ENCODE measurements at regions not wholly inside any gene's neighbourhood (a gene's known extent, or its start where the extent isn't known, plus 50 kb on each side); places are given as distances from the start of the nearest gene placed in this dataset.

- H3K18ac ChIP-seq (ENCODE audit: low read length), result no peak overlapping the region
- no peak overlapping the region for H2BK120ac ChIP-seq (ENCODE audit: insufficient read depth, low read length, poor library complexity)
- H3K9me3 ChIP-seq (ENCODE audit: insufficient read depth, low read depth, low read length), result no peaks in the 10 kb centered on the region
- no CpG with 5 or more reads among the region's 4 CpGs for WGBS (ENCODE audit: extremely low coverage, insufficient coverage, insufficient read length)
- DNase-seq, result no peak
- H3K9ac ChIP-seq (ENCODE audit: low read length), result no peak overlapping the region
- H2AK5ac ChIP-seq (ENCODE audit: low read length), result no peak overlapping the region
- H2AFZ ChIP-seq (ENCODE audit: insufficient read depth, low read length, poor library complexity), result no peak overlapping the region
- H2BK12ac ChIP-seq (ENCODE audit: low read length), result no peak overlapping the region
- H4K12ac ChIP-seq (ENCODE audit: low read depth, low read length), result no peak overlapping the region
- no peak overlapping the region for H3K4me2 ChIP-seq (ENCODE audit: low read length)
- no peaks in the 10 kb centered on the region for H3K4me1 ChIP-seq (ENCODE audit: control insufficient read depth in 1 of 2, insufficient read depth in 2 of 2, low read length in 2 of 2)
- no peaks in the 10 kb centered on the region for H3K79me1 ChIP-seq (ENCODE audit: low read length)
- H3K4ac ChIP-seq (ENCODE audit: low read depth, low read length), result no peak overlapping the region
- H3K79me2 ChIP-seq (ENCODE audit: control insufficient read depth, insufficient read depth, low read length, poor library complexity), result no peaks in the 10 kb centered on the region
- no peak overlapping the region for H3K23ac ChIP-seq (ENCODE audit: low read length)
- no peak overlapping the region for H2BK5ac ChIP-seq (ENCODE audit: low read depth, low read length, poor library complexity)
- no peak overlapping the region for H3K4me3 ChIP-seq (ENCODE audit: low read depth, low read length)
- no peak overlapping the region for H3K27ac ChIP-seq (ENCODE audit: low read depth, low read length)
- no peak overlapping the region for H4K8ac ChIP-seq (ENCODE audit: low read depth, low read length)
- H3K14ac ChIP-seq (ENCODE audit: low read length), result no peak overlapping the region
- no peaks in the 10 kb centered on the region for H3K36me3 ChIP-seq (ENCODE audit: control insufficient read depth in 1 of 2, insufficient read depth in 2 of 2, low read length in 2 of 2)
- H4K91ac ChIP-seq (ENCODE audit: low read depth, low read length), result no peak overlapping the region
- no peaks in the 10 kb centered on the region for H3K27me3 ChIP-seq (ENCODE audit: insufficient read depth, low read length)
Observed at GRCh38 chr6:9101920-9102319, 666.6 kb upstream of the SLC35B3 start.

- Histone ChIP-seq H4K91ac (ENCODE audit: low read depth, low read length) (no peak overlapping the region), H3K9me3 (ENCODE audit: insufficient read depth, low read depth, low read length) (no peaks in the 10 kb centered on the region), H2BK12ac (ENCODE audit: low read length) (no peak overlapping the region), H2BK5ac (ENCODE audit: low read depth, low read length, poor library complexity) (no peak overlapping the region), H3K9ac (ENCODE audit: low read length) (no peak overlapping the region), H4K8ac (ENCODE audit: low read depth, low read length) (no peak overlapping the region), H3K27me3 (ENCODE audit: insufficient read depth, low read length) (no peaks in the 10 kb centered on the region), H3K4me3 (ENCODE audit: low read depth, low read length) (no peak overlapping the region), H3K4ac (ENCODE audit: low read depth, low read length) (no peak overlapping the region), H4K12ac (ENCODE audit: low read depth, low read length) (no peak overlapping the region), H3K4me1 (ENCODE audit: control insufficient read depth in 1 of 2, insufficient read depth in 2 of 2, low read length in 2 of 2) (no peaks in the 10 kb centered on the region), H3K79me2 (ENCODE audit: control insufficient read depth, insufficient read depth, low read length, poor library complexity) (no peaks in the 10 kb centered on the region), H2AK5ac (ENCODE audit: low read length) (no peak overlapping the region), H2BK120ac (ENCODE audit: insufficient read depth, low read length, poor library complexity) (no peak overlapping the region), H3K27ac (ENCODE audit: low read depth, low read length) (no peak overlapping the region), H3K23ac (ENCODE audit: low read length) (no peak overlapping the region), H3K4me2 (ENCODE audit: low read length) (no peak overlapping the region), H2AFZ (ENCODE audit: insufficient read depth, low read length, poor library complexity) (no peak overlapping the region), H3K18ac (ENCODE audit: low read length) (no peak overlapping the region), H3K14ac (ENCODE audit: low read length) (no peak overlapping the region), H3K36me3 (ENCODE audit: control insufficient read depth in 1 of 2, insufficient read depth in 2 of 2, low read length in 2 of 2) (no peaks in the 10 kb centered on the region), H3K79me1 (ENCODE audit: low read length) (no peaks in the 10 kb centered on the region)
- DNase-seq, result no peak
- no CpG with 5 or more reads among the region's 2 CpGs for WGBS (ENCODE audit: extremely low coverage, insufficient coverage, insufficient read length)
Observed at GRCh38 chr6:9100869-9101580, 665.7 kb upstream of the SLC35B3 start.

GRCh38 chr6:9095729-9096128, 660.4 kb upstream of the SLC35B3 start:
- Histone ChIP-seq H2AK5ac (ENCODE audit: low read length) (no peak overlapping the region), H3K23ac (ENCODE audit: low read length) (no peak overlapping the region), H2BK12ac (ENCODE audit: low read length) (no peak overlapping the region), H3K18ac (ENCODE audit: low read length) (no peak overlapping the region), H3K14ac (ENCODE audit: low read length) (no peak overlapping the region), H3K9ac (ENCODE audit: low read length) (no peak overlapping the region), H3K4ac (ENCODE audit: low read depth, low read length) (no peak overlapping the region), H3K36me3 (ENCODE audit: control insufficient read depth in 1 of 2, insufficient read depth in 2 of 2, low read length in 2 of 2) (no peaks in the 10 kb centered on the region), H2BK5ac (ENCODE audit: low read depth, low read length, poor library complexity) (no peak overlapping the region), H3K9me3 (ENCODE audit: insufficient read depth, low read depth, low read length) (no peaks in the 10 kb centered on the region), H3K4me3 (ENCODE audit: low read depth, low read length) (no peak overlapping the region), H4K12ac (ENCODE audit: low read depth, low read length) (no peak overlapping the region), H2BK120ac (ENCODE audit: insufficient read depth, low read length, poor library complexity) (no peak overlapping the region), H4K8ac (ENCODE audit: low read depth, low read length) (no peak overlapping the region), H2AFZ (ENCODE audit: insufficient read depth, low read length, poor library complexity) (no peak overlapping the region), H3K27ac (ENCODE audit: low read depth, low read length) (no peak overlapping the region), H3K79me1 (ENCODE audit: low read length) (no peaks in the 10 kb centered on the region), H3K27me3 (ENCODE audit: insufficient read depth, low read length) (no peaks in the 10 kb centered on the region), H3K4me2 (ENCODE audit: low read length) (no peak overlapping the region), H3K4me1 (ENCODE audit: control insufficient read depth in 1 of 2, insufficient read depth in 2 of 2, low read length in 2 of 2) (no peaks in the 10 kb centered on the region), H3K79me2 (ENCODE audit: control insufficient read depth, insufficient read depth, low read length, poor library complexity) (no peaks in the 10 kb centered on the region), H4K91ac (ENCODE audit: low read depth, low read length) (no peak overlapping the region)
- DNase-seq, result no peak
- no CpG with 5 or more reads among the region's 6 CpGs for WGBS (ENCODE audit: extremely low coverage, insufficient coverage, insufficient read length)

- H3K79me1 ChIP-seq (ENCODE audit: low read length), result no peaks in the 10 kb centered on the region
- no peaks in the 10 kb centered on the region for H3K79me2 ChIP-seq (ENCODE audit: control insufficient read depth, insufficient read depth, low read length, poor library complexity)
- H3K14ac ChIP-seq (ENCODE audit: low read length), result no peak overlapping the region
- no peak overlapping the region for H2BK120ac ChIP-seq (ENCODE audit: insufficient read depth, low read length, poor library complexity)
- H3K4me3 ChIP-seq (ENCODE audit: low read depth, low read length), result no peak overlapping the region
- H4K12ac ChIP-seq (ENCODE audit: low read depth, low read length), result no peak overlapping the region
- no peak overlapping the region for H3K9ac ChIP-seq (ENCODE audit: low read length)
- H4K91ac ChIP-seq (ENCODE audit: low read depth, low read length), result no peak overlapping the region
- no peak overlapping the region for H3K4me2 ChIP-seq (ENCODE audit: low read length)
- no peak overlapping the region for H2BK5ac ChIP-seq (ENCODE audit: low read depth, low read length, poor library complexity)
- H2BK12ac ChIP-seq (ENCODE audit: low read length), result no peak overlapping the region
- H3K4me1 ChIP-seq (ENCODE audit: control insufficient read depth in 1 of 2, insufficient read depth in 2 of 2, low read length in 2 of 2), result no peaks in the 10 kb centered on the region
- H3K23ac ChIP-seq (ENCODE audit: low read length), result no peak overlapping the region
- H3K27ac ChIP-seq (ENCODE audit: low read depth, low read length), result no peak overlapping the region
- H2AK5ac ChIP-seq (ENCODE audit: low read length), result no peak overlapping the region
- H3K18ac ChIP-seq (ENCODE audit: low read length), result no peak overlapping the region
- WGBS (ENCODE audit: extremely low coverage, insufficient coverage, insufficient read length), result no CpG with 5 or more reads among the region's 6 CpGs
- H4K8ac ChIP-seq (ENCODE audit: low read depth, low read length), result no peak overlapping the region
- H2AFZ ChIP-seq (ENCODE audit: insufficient read depth, low read length, poor library complexity), result no peak overlapping the region
- no peak for DNase-seq
- H3K36me3 ChIP-seq (ENCODE audit: control insufficient read depth in 1 of 2, insufficient read depth in 2 of 2, low read length in 2 of 2), result no peaks in the 10 kb centered on the region
- no peaks in the 10 kb centered on the region for H3K27me3 ChIP-seq (ENCODE audit: insufficient read depth, low read length)
- H3K4ac ChIP-seq (ENCODE audit: low read depth, low read length), result no peak overlapping the region
- no peaks in the 10 kb centered on the region for H3K9me3 ChIP-seq (ENCODE audit: insufficient read depth, low read depth, low read length)
Observed at GRCh38 chr6:9095137-9095536, 659.8 kb upstream of the SLC35B3 start.
